Posterior vena cava (tissue), 2 donors: ENCODE measurements at regions not wholly inside any gene's neighbourhood (a gene's known extent, or its start where the extent isn't known, plus 50 kb on each side); places are given as distances from the start of the nearest gene placed in this dataset.
"Not testable (repeated sequence)": the region's sequence is repeated elsewhere in the genome, so short reads cannot be mapped to it uniquely, and the experiment has no call there.

Experiments
- DNase-seq: peaks from one replicate; pipeline ENCODE4 v3.0.0-alpha.2; 2020; ENCODE audit warnings: low spot score
- intact Hi-C, 2 donors: fragments of 100-400 bp; cut with DNase I; formaldehyde crosslinking; loops; one replicate each; pipeline versions ENCODE4 v1.14.1 to v1.14.2; 2022 to 2023
- donor health status: DM: yes; HTN: yes; CAD: no.
- donor health status: DM: yes; HTN: yes; CAD: no.

- DNase-seq = no peak
- intact Hi-C loops = no loop called here
Observed at GRCh38 chr6:86511962-86512361, 425.4 kb upstream of the HTR1E start.

- no peak for DNase-seq
- intact Hi-C loops = no loop called here
Observed at GRCh38 chr6:86508230-86508629, 429.1 kb upstream of the HTR1E start.

GRCh38 chr6:86502497-86502896 is 434.8 kb upstream of the HTR1E start:
- no peak for DNase-seq
- intact Hi-C loops = no loop called here

GRCh38 chr6:86500035-86500434 is 437.3 kb upstream of the HTR1E start:
- no peak for DNase-seq
- intact Hi-C loops = no loop called here

GRCh38 chr6:86489042-86489441 is 448.3 kb upstream of the HTR1E start:
- intact Hi-C loops, DNase-seq: not testable (repeated sequence)

GRCh38 chr6:86487660-86488221 is 449.6 kb upstream of the HTR1E start:
- DNase-seq = no peak
- intact Hi-C loops = no loop called here

- intact Hi-C loops, DNase-seq: not testable (repeated sequence)
Observed at GRCh38 chr6:86478316-86478715, 459.0 kb upstream of the HTR1E start.

- intact Hi-C loops = no loop called here
- no peak for DNase-seq
Observed at GRCh38 chr6:86477500-86478148, 459.7 kb upstream of the HTR1E start.

GRCh38 chr6:86476311-86476710 is 461.0 kb upstream of the HTR1E start:
- DNase-seq = no peak
- intact Hi-C loops = no loop called here

GRCh38 chr6:86474081-86474480 is 463.2 kb upstream of the HTR1E start:
- no peak for DNase-seq
- intact Hi-C loops = no loop called here

- no peak for DNase-seq
- intact Hi-C loops = no loop called here
Observed at GRCh38 chr6:86471791-86472190, 465.5 kb upstream of the HTR1E start.

GRCh38 chr6:86459978-86460377 is 477.4 kb upstream of the HTR1E start:
- DNase-seq = no peak
- intact Hi-C loops = no loop called here

GRCh38 chr6:86456821-86457220 is 480.5 kb upstream of the HTR1E start:
- no peak for DNase-seq
- intact Hi-C loops = no loop called here

- no peak for DNase-seq
- intact Hi-C loops = no loop called here
Observed at GRCh38 chr6:86453232-86453631, 484.1 kb upstream of the HTR1E start.

GRCh38 chr6:86448398-86448797 is 488.9 kb upstream of the HTR1E start:
- intact Hi-C loops = no loop called here
- no peak for DNase-seq

GRCh38 chr6:86440608-86441007 is 496.7 kb upstream of the HTR1E start:
- intact Hi-C loops = no loop called here
- DNase-seq = no peak

GRCh38 chr6:86423571-86423970 is 513.8 kb upstream of the HTR1E start:
- intact Hi-C loops = no loop called here
- DNase-seq = no peak

- intact Hi-C loops = no loop called here
- DNase-seq = no peak
Observed at GRCh38 chr6:86412057-86412456, 525.3 kb upstream of the HTR1E start.

- intact Hi-C loops = no loop called here
- no peak for DNase-seq
Observed at GRCh38 chr6:86407128-86407527, 530.2 kb upstream of the HTR1E start.

GRCh38 chr6:86392850-86393249 is 544.5 kb upstream of the HTR1E start:
- intact Hi-C loops = not testable (repeated sequence)

GRCh38 chr6:86380571-86381125 is 556.7 kb upstream of the HTR1E start:
- intact Hi-C loops = no loop called here
- no peak for DNase-seq

More at GRCh38 chr6:86392850-86393249, 544.5 kb upstream of the HTR1E start:
- peak; percentile 58 for DNase-seq
